PFSK-1 (cell line): ENCODE measurements at regions not wholly inside any gene's neighbourhood (a gene's known extent, or its start where the extent isn't known, plus 50 kb on each side); places are given as distances from the start of the nearest gene placed in this dataset.

Experiments used
- FOXP2 ChIP-seq: optimal IDR thresholded peaks from 2 replicates; pipeline ENCODE3; 2011; ENCODE audit warnings: borderline replicate concordance, control low read depth, inconsistent platforms; ENCODE audit not compliant: insufficient read depth; ENCODE audit errors: extremely low read length, extremely low read depth
- POLR2AphosphoS5 ChIP-seq: IDR thresholded peaks from 2 replicates; pipeline ENCODE4 v1.6.1; 2012; ENCODE audit warnings: low read depth, mild to moderate bottlenecking, control low read depth, low read length, moderate library complexity
- SIN3A ChIP-seq: IDR thresholded peaks from 2 replicates; pipeline ENCODE4 v1.6.1; 2012; ENCODE audit warnings: mild to moderate bottlenecking, low read length, moderate library complexity, borderline replicate concordance; ENCODE audit not compliant: insufficient read depth
- TAF1 ChIP-seq: IDR thresholded peaks from 2 replicates; pipeline ENCODE4 v1.6.1; 2012; ENCODE audit warnings: low read length, control low read depth, borderline replicate concordance; ENCODE audit not compliant: insufficient read depth
- TF ChIP-seq, protein P1 (sequence below), 2 experiments: IDR thresholded peaks; 2 replicates each; pipeline versions ENCODE4 v1.6.1 to v1.8.0; 2011 to 2012; ENCODE audit warnings: low read depth in 2 of 2, low read length in 2 of 2, control low read depth in 1 of 2, inconsistent platforms in 1 of 2, mild to moderate bottlenecking in 1 of 2, moderate library complexity in 1 of 2; ENCODE audit not compliant: insufficient read depth in 1 of 2

DNA sequence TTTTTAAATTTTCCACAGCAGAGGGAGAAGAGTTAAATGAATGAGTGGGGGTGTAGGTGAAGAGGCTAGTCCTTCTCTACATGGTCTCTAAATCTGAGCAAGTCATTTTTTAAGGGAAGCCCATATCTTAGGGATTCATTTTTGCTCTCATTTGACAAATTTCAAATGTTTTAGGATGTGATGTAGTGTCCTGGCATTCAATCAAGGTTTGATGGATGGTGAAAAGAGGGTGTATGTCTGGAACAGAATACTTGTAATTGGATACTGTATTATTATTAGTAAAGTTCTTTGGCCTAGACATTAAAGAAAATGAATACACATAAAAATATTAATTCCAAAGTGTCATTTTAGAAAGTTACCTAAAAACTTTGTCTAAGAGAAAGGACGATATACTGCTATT is 167.8 kb upstream of the PTBP2 start:
- TF ChIP-seq, protein P1, sequence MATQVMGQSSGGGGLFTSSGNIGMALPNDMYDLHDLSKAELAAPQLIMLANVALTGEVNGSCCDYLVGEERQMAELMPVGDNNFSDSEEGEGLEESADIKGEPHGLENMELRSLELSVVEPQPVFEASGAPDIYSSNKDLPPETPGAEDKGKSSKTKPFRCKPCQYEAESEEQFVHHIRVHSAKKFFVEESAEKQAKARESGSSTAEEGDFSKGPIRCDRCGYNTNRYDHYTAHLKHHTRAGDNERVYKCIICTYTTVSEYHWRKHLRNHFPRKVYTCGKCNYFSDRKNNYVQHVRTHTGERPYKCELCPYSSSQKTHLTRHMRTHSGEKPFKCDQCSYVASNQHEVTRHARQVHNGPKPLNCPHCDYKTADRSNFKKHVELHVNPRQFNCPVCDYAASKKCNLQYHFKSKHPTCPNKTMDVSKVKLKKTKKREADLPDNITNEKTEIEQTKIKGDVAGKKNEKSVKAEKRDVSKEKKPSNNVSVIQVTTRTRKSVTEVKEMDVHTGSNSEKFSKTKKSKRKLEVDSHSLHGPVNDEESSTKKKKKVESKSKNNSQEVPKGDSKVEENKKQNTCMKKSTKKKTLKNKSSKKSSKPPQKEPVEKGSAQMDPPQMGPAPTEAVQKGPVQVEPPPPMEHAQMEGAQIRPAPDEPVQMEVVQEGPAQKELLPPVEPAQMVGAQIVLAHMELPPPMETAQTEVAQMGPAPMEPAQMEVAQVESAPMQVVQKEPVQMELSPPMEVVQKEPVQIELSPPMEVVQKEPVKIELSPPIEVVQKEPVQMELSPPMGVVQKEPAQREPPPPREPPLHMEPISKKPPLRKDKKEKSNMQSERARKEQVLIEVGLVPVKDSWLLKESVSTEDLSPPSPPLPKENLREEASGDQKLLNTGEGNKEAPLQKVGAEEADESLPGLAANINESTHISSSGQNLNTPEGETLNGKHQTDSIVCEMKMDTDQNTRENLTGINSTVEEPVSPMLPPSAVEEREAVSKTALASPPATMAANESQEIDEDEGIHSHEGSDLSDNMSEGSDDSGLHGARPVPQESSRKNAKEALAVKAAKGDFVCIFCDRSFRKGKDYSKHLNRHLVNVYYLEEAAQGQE (IDR thresholded peaks at IDR 0.05; ENCODE audit: insufficient read depth in 1 of 2, low read depth in 2 of 2, low read length in 2 of 2), result no peak
- TF ChIP-seq TAF1, result no peak
- no peak for TF ChIP-seq POLR2AphosphoS5
- TF ChIP-seq SIN3A, result no peak
- TF ChIP-seq FOXP2, result no peak
